DND-41 (cell line): ENCODE measurements at regions not wholly inside any gene's neighbourhood (a gene's known extent, or its start where the extent isn't known, plus 50 kb on each side); places are given as distances from the start of the nearest gene placed in this dataset.

Source experiments
- EZH2 ChIP-seq: IDR thresholded peaks from 3 replicates; pipeline ENCODE4 v1.6.1; 2012; ENCODE audit warnings: borderline replicate concordance, low read depth, mild to moderate bottlenecking, moderate library complexity, low read length, inconsistent platforms; ENCODE audit not compliant: severe bottlenecking
- TF ChIP-seq, protein P1 (sequence below): IDR thresholded peaks from 2 replicates; pipeline ENCODE4 v1.5.1; 2012; ENCODE audit warnings: borderline replicate concordance, low read length, moderate library complexity, mild to moderate bottlenecking; ENCODE audit not compliant: poor library complexity, severe bottlenecking; ENCODE audit errors: extremely low read depth

- TF ChIP-seq, protein P1, sequence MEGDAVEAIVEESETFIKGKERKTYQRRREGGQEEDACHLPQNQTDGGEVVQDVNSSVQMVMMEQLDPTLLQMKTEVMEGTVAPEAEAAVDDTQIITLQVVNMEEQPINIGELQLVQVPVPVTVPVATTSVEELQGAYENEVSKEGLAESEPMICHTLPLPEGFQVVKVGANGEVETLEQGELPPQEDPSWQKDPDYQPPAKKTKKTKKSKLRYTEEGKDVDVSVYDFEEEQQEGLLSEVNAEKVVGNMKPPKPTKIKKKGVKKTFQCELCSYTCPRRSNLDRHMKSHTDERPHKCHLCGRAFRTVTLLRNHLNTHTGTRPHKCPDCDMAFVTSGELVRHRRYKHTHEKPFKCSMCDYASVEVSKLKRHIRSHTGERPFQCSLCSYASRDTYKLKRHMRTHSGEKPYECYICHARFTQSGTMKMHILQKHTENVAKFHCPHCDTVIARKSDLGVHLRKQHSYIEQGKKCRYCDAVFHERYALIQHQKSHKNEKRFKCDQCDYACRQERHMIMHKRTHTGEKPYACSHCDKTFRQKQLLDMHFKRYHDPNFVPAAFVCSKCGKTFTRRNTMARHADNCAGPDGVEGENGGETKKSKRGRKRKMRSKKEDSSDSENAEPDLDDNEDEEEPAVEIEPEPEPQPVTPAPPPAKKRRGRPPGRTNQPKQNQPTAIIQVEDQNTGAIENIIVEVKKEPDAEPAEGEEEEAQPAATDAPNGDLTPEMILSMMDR, result no peak
- no peak for TF ChIP-seq EZH2
These were observed 269.6 kb upstream of the CNTNAP4 start for GRCh38 chr16:76007645-76008044.
